ENCODE measurements at regions not wholly inside any gene's neighbourhood (a gene's known extent, or its start where the extent isn't known, plus 50 kb on each side); places are given as distances from the start of the nearest gene placed in this dataset.

DNA sequence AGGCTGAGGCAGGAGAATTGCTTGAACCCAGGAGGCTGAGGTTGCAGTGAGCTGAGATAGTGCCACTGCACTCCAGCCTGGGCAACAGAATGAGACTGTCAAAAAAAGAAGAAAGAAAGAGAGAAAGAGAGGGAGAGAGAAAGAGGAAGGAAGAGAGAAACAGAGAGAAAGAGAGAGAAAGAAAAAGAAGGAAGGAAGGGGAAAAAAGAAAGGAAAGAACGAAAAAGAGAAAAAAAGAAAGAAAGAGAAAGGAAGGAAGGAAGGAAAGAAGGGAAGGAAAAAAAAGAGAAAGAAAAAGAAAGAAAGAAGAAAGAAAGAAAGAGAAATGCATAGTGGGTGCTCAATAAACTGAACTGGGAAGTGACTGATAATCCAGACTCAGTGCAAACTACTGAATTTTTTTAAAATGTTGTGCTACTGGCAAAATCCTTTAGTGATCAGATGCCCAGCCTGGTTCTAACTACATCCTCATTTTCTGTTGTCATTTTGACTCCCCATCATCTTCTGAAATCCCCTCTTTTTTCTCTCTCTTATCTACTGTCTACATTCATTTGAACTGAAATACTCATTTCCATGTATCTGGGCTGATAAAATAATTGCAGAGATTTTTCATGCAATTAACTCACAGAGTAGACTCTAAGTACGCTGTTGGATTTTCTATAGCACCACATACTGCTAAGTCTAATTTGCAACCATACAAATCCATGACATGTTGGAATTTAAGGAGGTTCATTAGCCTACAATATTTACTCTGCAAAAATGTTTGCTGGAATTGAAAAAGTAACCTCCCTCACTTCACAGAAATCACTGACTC lies 85.3 kb upstream of the HIVEP1 start:
- TF ChIP-seq GABPA (IDR thresholded peaks at IDR 0.05; ENCODE audit: low read depth) (no peak), POLR2AphosphoS5 (IDR thresholded peaks at IDR 0.05; ENCODE audit: low read depth) (no peak), SPI1 (IDR thresholded peaks at IDR 0.05; ENCODE audit: borderline replicate concordance, low read depth) (no peak)
- TF ChIP-seq, protein P1, sequence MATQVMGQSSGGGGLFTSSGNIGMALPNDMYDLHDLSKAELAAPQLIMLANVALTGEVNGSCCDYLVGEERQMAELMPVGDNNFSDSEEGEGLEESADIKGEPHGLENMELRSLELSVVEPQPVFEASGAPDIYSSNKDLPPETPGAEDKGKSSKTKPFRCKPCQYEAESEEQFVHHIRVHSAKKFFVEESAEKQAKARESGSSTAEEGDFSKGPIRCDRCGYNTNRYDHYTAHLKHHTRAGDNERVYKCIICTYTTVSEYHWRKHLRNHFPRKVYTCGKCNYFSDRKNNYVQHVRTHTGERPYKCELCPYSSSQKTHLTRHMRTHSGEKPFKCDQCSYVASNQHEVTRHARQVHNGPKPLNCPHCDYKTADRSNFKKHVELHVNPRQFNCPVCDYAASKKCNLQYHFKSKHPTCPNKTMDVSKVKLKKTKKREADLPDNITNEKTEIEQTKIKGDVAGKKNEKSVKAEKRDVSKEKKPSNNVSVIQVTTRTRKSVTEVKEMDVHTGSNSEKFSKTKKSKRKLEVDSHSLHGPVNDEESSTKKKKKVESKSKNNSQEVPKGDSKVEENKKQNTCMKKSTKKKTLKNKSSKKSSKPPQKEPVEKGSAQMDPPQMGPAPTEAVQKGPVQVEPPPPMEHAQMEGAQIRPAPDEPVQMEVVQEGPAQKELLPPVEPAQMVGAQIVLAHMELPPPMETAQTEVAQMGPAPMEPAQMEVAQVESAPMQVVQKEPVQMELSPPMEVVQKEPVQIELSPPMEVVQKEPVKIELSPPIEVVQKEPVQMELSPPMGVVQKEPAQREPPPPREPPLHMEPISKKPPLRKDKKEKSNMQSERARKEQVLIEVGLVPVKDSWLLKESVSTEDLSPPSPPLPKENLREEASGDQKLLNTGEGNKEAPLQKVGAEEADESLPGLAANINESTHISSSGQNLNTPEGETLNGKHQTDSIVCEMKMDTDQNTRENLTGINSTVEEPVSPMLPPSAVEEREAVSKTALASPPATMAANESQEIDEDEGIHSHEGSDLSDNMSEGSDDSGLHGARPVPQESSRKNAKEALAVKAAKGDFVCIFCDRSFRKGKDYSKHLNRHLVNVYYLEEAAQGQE (IDR thresholded peaks at IDR 0.05; ENCODE audit: insufficient replicate concordance, low read depth), result no peak
- TF ChIP-seq, protein P2, sequence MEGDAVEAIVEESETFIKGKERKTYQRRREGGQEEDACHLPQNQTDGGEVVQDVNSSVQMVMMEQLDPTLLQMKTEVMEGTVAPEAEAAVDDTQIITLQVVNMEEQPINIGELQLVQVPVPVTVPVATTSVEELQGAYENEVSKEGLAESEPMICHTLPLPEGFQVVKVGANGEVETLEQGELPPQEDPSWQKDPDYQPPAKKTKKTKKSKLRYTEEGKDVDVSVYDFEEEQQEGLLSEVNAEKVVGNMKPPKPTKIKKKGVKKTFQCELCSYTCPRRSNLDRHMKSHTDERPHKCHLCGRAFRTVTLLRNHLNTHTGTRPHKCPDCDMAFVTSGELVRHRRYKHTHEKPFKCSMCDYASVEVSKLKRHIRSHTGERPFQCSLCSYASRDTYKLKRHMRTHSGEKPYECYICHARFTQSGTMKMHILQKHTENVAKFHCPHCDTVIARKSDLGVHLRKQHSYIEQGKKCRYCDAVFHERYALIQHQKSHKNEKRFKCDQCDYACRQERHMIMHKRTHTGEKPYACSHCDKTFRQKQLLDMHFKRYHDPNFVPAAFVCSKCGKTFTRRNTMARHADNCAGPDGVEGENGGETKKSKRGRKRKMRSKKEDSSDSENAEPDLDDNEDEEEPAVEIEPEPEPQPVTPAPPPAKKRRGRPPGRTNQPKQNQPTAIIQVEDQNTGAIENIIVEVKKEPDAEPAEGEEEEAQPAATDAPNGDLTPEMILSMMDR (IDR thresholded peaks at IDR 0.05; ENCODE audit: insufficient read depth, low read length), result no peak
- H3K27me3 ChIP-seq (ENCODE audit: insufficient read depth, poor library complexity, severe bottlenecking), result no peaks in the 10 kb centered on the region
- H3K4me3 ChIP-seq (replicated peaks; ENCODE audit: insufficient read depth, low read length), result no peak overlapping the region
- no peak overlapping the region for H3K27ac ChIP-seq (replicated peaks)
- DNase-seq (ENCODE audit: low read depth in 1 of 2, low spot score in 1 of 2), result no peak

DNA sequence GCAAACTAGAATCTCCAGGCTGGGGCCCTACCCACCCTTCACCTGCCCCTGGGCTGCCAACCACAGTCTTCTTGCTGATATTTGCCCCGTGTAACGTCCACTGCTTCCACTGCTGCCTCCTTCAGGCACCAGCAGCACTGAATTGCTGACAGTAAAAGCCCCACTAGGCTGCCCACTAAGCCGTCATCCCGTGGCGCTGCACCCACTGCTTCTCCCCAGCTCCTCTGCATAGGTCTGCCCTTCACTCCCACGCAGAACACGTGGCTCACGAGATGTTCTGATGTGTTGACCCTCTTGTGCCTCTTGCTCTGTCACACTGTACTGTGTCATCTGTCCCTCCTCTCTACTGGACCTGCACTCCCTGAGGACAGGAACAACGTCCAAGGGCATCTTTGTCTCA lies 86.3 kb upstream of the HIVEP1 start:
- no peaks in the 10 kb centered on the region for H3K27me3 ChIP-seq (ENCODE audit: insufficient read depth, poor library complexity, severe bottlenecking)
- no peak for TF ChIP-seq GABPA (IDR thresholded peaks at IDR 0.05; ENCODE audit: low read depth)
- TF ChIP-seq SPI1 (IDR thresholded peaks at IDR 0.05; ENCODE audit: borderline replicate concordance, low read depth), result no peak
- TF ChIP-seq, protein P1 (IDR thresholded peaks at IDR 0.05; ENCODE audit: insufficient replicate concordance, low read depth), result no peak
- TF ChIP-seq, protein P2 (IDR thresholded peaks at IDR 0.05; ENCODE audit: insufficient read depth, low read length), result no peak
- no peak for TF ChIP-seq POLR2AphosphoS5 (IDR thresholded peaks at IDR 0.05; ENCODE audit: low read depth)
- no peak for DNase-seq (ENCODE audit: low read depth in 1 of 2, low spot score in 1 of 2)

DNA sequence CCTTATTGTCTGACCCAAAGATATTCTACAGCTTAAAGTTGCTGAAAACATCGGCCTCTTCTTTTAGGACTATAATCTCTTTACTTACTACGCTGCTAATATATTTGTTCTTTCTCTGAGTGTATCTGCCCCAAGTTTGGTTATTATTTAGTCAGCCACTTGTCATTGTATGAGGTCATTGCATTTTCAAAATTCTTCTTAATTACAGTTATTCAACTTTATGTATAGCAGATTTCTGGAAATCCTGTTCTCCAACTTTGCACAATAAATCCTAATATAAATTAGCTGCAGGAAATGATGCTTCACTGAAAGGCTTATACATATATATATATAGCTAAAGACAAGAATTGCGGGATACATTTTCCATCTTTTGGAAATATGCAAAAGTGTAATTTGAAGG lies 88.5 kb upstream of the HIVEP1 start:
- no peaks in the 10 kb centered on the region for H3K27me3 ChIP-seq (ENCODE audit: insufficient read depth, poor library complexity, severe bottlenecking)
- no peak for TF ChIP-seq GABPA (IDR thresholded peaks at IDR 0.05; ENCODE audit: low read depth)
- TF ChIP-seq SPI1 (IDR thresholded peaks at IDR 0.05; ENCODE audit: borderline replicate concordance, low read depth), result no peak
- TF ChIP-seq, protein P1 (IDR thresholded peaks at IDR 0.05; ENCODE audit: insufficient replicate concordance, low read depth), result no peak
- TF ChIP-seq, protein P2 (IDR thresholded peaks at IDR 0.05; ENCODE audit: insufficient read depth, low read length), result no peak
- no peak for TF ChIP-seq POLR2AphosphoS5 (IDR thresholded peaks at IDR 0.05; ENCODE audit: low read depth)
- no peak for DNase-seq (ENCODE audit: low read depth in 1 of 2, low spot score in 1 of 2)
- no peak overlapping the region for H3K27ac ChIP-seq (replicated peaks)
- no peak overlapping the region for H3K4me3 ChIP-seq (replicated peaks; ENCODE audit: insufficient read depth, low read length)

More for the DNA sequence above, 86.3 kb upstream of the HIVEP1 start:
- no peak overlapping the region for H3K4me3 ChIP-seq (replicated peaks; ENCODE audit: insufficient read depth, low read length)
- H3K27ac ChIP-seq (replicated peaks), result no peak overlapping the region

Data from HL-60 (cell line).